ENCODE measurements at regions not wholly inside any gene's neighbourhood (a gene's known extent, or its start where the extent isn't known, plus 50 kb on each side); places are given as distances from the start of the nearest gene placed in this dataset.
A peak's percentile ranks its signal among the peaks of the same experiment; 100 is the strongest.

DNA sequence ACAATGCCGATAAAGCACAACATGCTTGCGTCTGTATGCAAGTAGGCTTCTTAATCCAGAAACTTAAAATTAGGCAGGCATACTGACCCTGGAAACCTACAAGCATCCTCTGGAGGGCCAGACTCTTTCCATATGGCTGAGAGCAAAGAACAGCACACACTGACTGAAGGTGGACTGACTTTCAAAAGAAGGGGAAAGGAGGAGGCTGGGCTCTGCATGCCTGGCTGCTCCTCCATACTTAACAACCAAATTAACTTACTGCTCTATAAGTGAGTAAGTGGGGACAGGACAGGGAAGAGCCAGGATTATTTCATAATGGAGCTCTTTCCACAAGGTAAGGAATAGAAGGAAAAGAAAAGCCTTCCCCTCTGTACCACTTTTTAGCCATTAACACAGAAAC is 55.9 kb upstream of the ATP8A1 start:
- intact Hi-C loops (cut with DNase I), result no loop called here
- no peaks in the 10 kb centered on the region for H3K36me3 ChIP-seq (replicated peaks in 1 of 2; ENCODE audit: insufficient read depth in 1 of 2, low read depth in 2 of 2)
- H3K4me3 ChIP-seq, result no peak overlapping the region
- WGBS, 2 donors, result 39 to 44% methylated on average over 2 of the region's 2 CpGs
- ATAC-seq, result no peak
- no peaks in the 10 kb centered on the region for H3K27me3 ChIP-seq
- no peak for TF ChIP-seq POLR2A (IDR thresholded peaks at IDR 0.05)
- TF ChIP-seq, protein P1, sequence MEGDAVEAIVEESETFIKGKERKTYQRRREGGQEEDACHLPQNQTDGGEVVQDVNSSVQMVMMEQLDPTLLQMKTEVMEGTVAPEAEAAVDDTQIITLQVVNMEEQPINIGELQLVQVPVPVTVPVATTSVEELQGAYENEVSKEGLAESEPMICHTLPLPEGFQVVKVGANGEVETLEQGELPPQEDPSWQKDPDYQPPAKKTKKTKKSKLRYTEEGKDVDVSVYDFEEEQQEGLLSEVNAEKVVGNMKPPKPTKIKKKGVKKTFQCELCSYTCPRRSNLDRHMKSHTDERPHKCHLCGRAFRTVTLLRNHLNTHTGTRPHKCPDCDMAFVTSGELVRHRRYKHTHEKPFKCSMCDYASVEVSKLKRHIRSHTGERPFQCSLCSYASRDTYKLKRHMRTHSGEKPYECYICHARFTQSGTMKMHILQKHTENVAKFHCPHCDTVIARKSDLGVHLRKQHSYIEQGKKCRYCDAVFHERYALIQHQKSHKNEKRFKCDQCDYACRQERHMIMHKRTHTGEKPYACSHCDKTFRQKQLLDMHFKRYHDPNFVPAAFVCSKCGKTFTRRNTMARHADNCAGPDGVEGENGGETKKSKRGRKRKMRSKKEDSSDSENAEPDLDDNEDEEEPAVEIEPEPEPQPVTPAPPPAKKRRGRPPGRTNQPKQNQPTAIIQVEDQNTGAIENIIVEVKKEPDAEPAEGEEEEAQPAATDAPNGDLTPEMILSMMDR (IDR thresholded peaks at IDR 0.05), result no peak
- DNase-seq, result no peak
- no peak overlapping the region for H3K27ac ChIP-seq
- peaks cover 11% of the 10 kb centered on the region for H3K4me1 ChIP-seq
- no peaks in the 10 kb centered on the region for H3K9me3 ChIP-seq

DNA sequence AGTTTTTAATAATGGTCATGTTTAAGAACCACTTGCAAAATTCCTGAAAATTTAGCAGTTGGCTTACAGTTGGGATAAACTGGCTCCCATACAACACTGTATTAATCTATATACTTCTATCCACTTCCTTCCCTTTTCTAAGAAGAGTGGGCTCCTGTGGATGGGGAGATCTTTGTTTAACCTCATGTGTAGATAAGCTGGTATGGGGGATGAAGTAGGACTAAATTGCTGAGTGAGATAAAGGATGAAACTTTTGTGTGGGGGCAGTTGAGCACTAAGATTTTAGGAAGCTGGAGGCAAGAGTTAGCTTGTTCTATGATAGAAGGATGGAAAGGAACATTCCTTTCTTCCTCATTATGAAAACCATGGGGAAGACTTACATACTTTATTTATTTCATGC is 54.6 kb upstream of the ATP8A1 start:
- H3K27ac ChIP-seq, result no peak overlapping the region
- no peaks in the 10 kb centered on the region for H3K9me3 ChIP-seq
- H3K4me3 ChIP-seq, result no peak overlapping the region
- intact Hi-C loops (cut with DNase I), result no loop called here
- H3K27me3 ChIP-seq, result no peaks in the 10 kb centered on the region
- ATAC-seq (no peak), DNase-seq (no peak)
- peaks cover 11% of the 10 kb centered on the region for H3K4me1 ChIP-seq
- no peaks in the 10 kb centered on the region for H3K36me3 ChIP-seq (replicated peaks in 1 of 2; ENCODE audit: insufficient read depth in 1 of 2, low read depth in 2 of 2)
- TF ChIP-seq, protein P1 (IDR thresholded peaks at IDR 0.05), result no peak
- TF ChIP-seq POLR2A (IDR thresholded peaks at IDR 0.05), result no peak

- no peaks in the 10 kb centered on the region for H3K36me3 ChIP-seq (replicated peaks in 1 of 2; ENCODE audit: insufficient read depth in 1 of 2, low read depth in 2 of 2)
- ATAC-seq, result no peak
- no peak for DNase-seq
- H3K27me3 ChIP-seq, result no peaks in the 10 kb centered on the region
- intact Hi-C loops (cut with DNase I), result no loop called here
- H3K9me3 ChIP-seq, result no peaks in the 10 kb centered on the region
- TF ChIP-seq, protein P1 (IDR thresholded peaks at IDR 0.05), result no peak
- TF ChIP-seq POLR2A (IDR thresholded peaks at IDR 0.05), result no peak
- H3K4me3 ChIP-seq, result no peak overlapping the region
- H3K27ac ChIP-seq, result no peak overlapping the region
- H3K4me1 ChIP-seq, result peaks cover 11% of the 10 kb centered on the region
Measured at GRCh38 chr4:42710761-42711160, 53.9 kb upstream of the ATP8A1 start.

DNA sequence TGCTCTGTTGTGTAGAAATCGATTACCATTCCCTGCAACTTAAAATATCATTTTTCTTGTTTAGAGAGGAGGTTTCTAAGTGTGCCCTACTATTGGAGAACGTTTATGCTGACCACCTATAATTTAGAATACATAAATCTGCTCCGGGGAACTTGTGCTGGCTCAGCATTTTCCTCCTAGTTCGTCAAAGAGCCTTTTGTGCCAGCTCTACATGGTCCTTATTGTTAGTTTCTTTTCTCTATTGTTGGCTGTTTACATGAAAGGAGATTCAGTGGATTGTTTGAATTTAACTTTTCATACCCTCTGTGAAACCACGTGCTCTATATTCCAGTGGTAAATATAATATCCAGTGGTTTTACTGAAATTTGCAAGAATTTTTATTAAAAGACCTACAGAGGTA is 53.4 kb upstream of the ATP8A1 start:
- H3K36me3 ChIP-seq (replicated peaks in 1 of 2; ENCODE audit: insufficient read depth in 1 of 2, low read depth in 2 of 2), result no peaks in the 10 kb centered on the region
- no peak overlapping the region for H3K4me3 ChIP-seq
- DNase-seq (no peak), ATAC-seq (no peak)
- H3K27me3 ChIP-seq, result no peaks in the 10 kb centered on the region
- H3K27ac ChIP-seq, result no peak overlapping the region
- TF ChIP-seq, protein P1 (IDR thresholded peaks at IDR 0.05), result no peak
- no peak for TF ChIP-seq POLR2A (IDR thresholded peaks at IDR 0.05)
- H3K9me3 ChIP-seq, result no peaks in the 10 kb centered on the region
- 14 to 19% methylated on average over 5 of the region's 5 CpGs for WGBS, 2 donors
- H3K4me1 ChIP-seq, result peaks cover 11% of the 10 kb centered on the region
- intact Hi-C loops (cut with DNase I), result no loop called here

DNA sequence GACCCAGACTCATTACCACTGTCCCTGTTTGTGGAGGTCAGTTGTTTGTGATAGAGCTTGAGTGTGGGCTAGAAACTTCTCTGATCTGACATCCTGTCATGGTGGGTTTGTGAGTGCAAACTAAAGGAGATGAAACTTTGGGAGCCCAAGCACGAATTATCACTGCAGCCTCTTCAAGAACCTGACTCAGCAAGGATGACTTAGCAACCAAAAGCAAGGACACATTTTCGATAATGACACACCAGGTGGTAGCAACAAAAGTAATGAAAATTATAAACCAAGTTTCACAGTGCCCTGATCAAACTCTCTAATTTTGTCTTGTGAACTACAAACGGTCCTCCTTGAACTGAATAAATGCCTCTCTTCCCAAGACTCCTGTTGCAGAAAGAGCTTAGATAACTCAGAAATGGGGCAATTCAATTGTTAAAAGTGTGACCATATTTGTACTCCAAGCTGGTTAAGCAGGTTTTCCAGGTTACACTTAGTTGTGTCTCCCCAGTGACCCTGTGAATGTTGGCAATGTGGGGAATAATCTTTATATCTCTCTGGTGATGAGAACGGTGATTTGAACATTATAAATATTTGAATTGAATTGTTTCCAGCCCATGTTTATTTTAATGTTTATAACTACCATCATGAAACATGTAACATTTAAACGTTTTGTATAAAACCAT is 52.6 kb upstream of the ATP8A1 start:
- no peaks in the 10 kb centered on the region for H3K36me3 ChIP-seq (replicated peaks in 1 of 2; ENCODE audit: insufficient read depth in 1 of 2, low read depth in 2 of 2)
- H3K27ac ChIP-seq, result no peak overlapping the region
- intact Hi-C loops (cut with DNase I), result no loop called here
- H3K27me3 ChIP-seq, result no peaks in the 10 kb centered on the region
- H3K4me1 ChIP-seq, result peaks cover 11% of the 10 kb centered on the region
- TF ChIP-seq, protein P1 (IDR thresholded peaks at IDR 0.05), result no peak
- no peak for TF ChIP-seq POLR2A (IDR thresholded peaks at IDR 0.05)
- WGBS, 2 donors, result 12 to 17% methylated on average over 5 of the region's 5 CpGs
- DNase-seq (no peak), ATAC-seq (peak; percentile 56)
- H3K9me3 ChIP-seq, result no peaks in the 10 kb centered on the region
- H3K4me3 ChIP-seq, result no peak overlapping the region

Measured in body of pancreas (tissue), 4 donors.